HG03520 (cell line): ENCODE measurements at regions not wholly inside any gene's neighbourhood (a gene's known extent, or its start where the extent isn't known, plus 50 kb on each side); places are given as distances from the start of the nearest gene placed in this dataset.

Experiments used
- ATAC-seq: cut with Tn5 transposase; IDR thresholded peaks from one replicate; pipeline ENCODE4 v1.9.1; 2021; ENCODE audit warnings: mild to moderate bottlenecking, moderate library complexity; ENCODE audit not compliant: unreplicated experiment

DNA sequence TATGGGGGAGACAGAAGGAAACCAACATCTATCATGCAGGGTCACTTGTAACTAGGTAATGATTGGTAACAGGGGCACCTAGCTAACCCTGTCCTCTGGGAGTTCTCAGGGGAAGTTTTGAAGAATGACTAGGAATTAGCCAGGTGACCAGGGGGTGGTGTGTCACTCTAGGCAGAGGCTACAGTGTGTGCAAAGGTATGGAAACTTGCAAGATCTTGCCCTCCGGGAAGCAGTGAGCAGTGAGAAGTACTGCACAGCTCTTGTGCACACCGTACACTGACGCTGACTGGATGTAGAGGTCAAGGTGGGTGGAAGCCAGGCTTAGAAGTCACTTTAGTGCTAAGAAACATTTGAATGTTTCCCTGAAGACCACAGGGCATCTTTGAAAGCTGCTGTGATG is 62.9 kb upstream of the LMO4 start:
- no peak for ATAC-seq

DNA sequence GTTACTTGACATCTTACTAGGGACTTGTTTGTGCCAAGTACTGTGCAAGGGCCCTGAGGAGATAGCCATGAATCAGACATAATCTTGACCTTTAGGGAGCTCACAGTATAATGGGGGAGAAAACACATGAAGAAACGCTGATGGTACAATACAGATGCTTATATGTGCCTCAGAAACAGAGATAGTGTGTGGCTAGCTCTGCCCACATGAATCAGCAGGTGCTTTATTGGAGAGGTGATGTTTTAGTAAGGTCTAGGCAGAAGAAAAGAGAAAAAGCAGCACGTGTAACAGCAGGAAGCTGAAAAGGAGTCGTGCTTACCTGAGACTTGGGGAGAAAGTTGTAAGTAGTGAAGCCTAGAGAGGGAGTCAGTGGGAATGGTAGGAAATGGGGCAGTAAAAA is 60.6 kb upstream of the LMO4 start:
- no peak for ATAC-seq

DNA sequence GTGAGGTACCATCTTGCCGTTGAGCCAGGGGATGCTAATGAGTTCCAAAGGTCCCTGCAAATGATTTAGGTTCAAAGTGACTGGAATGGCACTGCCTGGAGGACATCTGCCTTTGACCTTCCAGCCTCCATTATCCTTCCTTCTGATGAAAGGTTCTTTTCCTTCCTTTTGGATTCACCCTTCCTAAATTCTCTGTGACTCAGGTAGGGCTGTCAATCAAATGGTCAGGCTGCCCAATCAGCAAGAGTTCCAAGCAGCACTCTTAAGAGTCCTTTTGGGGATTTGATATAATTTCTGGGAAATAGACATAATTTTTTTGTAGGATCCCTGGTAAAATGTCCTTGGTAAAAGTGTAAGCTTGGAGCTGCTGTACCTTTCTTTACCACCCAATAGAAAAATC is 58.8 kb upstream of the LMO4 start:
- ATAC-seq, result no peak

DNA sequence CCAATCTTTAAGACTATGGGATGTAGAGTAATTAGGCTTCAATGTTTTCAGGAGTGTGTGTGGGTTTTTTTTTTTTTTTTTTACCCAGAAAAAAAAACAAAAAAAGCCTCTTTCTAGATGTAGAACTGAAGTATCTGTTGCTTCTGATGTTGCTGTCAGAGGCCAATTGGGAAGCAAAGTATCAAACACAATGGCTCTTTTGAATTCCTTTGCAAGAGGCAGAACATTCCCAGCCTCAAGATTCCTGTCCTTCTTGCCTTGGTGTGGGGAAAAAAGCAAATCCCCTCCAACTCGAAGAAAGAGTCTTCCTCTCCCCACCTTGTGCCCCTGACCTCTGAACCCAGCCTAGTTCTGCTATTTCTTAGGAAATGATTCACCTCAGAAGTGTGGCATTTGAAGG is 55.4 kb upstream of the LMO4 start:
- no peak for ATAC-seq

DNA sequence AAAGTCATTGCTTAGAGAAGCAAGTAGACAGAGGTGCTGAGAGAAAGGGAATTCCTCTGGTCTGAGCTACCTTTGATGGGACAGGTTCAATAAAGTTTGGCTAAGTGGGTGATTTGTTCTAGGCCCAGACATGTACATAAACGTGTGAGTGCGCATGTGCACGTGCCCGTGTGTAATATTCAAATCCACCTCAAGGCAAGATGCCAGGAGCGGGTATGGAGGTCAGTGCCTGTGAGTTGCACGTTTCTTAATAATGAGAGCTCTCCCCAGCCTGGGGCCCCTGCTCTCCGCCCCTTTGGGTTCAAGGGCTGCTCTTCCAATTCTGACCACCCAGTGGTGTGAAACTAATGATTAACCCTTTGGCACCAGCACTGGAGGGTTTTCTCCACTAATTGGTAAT is 53.8 kb upstream of the LMO4 start:
- no peak for ATAC-seq

DNA sequence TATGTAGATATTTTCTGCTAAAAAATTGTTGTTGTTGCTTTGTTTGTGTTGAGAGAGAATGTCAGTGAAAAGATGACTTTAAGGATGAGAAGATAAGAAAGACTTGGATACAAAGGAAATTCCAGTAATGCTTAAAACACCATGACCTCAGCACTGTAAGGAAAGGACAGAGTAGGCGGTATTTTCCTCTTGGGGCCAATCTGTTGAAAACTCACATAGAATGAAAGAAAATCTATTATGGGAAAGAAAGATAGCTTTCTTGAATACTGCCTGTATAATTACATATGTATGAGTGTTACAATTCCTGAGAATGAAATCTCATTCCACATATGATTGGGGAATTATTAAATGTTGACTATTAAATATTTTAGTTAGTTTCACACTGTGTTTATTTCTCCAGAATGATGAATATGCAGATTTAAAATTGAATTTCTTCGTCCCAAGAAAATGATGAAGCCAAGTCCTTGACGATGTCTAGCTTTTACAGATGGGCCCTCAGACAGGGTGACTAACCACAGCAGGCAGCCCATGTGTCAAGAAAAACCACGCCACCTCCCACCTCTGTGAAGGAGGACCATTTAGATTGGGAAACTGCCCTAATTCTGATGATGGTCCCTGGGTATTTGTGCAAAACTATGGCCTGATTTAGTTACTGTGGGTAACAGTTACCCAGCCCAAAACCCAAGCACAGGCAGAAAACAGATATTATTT is 49.7 kb upstream of the LMO4 start:
- no peak for ATAC-seq
